VCaP (cell line): ENCODE measurements at regions not wholly inside any gene's neighbourhood (a gene's known extent, or its start where the extent isn't known, plus 50 kb on each side); places are given as distances from the start of the nearest gene placed in this dataset.

Experiments
- H3K27ac ChIP-seq: fragments of 450-650 bp; 2 replicates; pipeline ENCODE4 v1.5.1; 2017
- TF ChIP-seq, protein P1 (sequence below): fragments of 450-650 bp; conservative IDR thresholded peaks from 2 replicates; pipeline ENCODE4 v1.5.1; 2017; ENCODE audit warnings: mild to moderate bottlenecking, moderate library complexity

DNA sequence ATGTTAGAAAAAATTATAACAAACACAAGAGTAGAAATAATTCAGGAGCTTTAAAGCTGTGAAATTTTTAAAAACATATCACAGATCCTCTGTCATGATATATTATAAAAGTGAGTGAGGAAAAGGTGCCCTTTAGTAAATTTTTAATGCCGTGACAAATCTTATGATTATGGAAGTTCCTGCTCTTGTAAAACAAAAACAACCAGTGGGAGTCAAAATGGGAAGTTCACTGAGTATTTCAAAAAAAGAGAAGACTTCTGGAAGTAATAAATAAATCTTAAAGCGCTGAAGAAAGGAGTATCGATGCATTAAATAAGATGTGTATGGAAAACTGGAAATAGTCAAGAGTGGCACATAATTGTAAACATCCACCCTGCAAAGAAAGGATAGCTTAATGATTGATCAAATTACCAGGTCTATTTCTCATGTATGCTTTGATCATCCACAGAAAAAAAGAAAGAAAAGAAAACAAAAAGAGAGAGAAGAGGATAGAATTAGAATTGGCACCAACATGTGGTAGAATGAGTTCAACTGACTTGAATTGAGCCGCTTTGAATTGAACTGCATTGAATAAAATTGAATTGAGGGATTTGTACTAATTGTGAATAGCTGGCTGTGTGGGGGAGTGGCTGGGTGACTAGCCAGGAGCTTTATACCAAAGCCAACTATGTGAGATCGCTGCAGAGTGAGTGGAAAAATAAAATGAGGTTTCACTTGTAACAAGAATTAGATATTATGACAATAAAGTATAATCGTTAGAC lies 647.6 kb upstream of the SPRY2 start:
- TF ChIP-seq, protein P1, sequence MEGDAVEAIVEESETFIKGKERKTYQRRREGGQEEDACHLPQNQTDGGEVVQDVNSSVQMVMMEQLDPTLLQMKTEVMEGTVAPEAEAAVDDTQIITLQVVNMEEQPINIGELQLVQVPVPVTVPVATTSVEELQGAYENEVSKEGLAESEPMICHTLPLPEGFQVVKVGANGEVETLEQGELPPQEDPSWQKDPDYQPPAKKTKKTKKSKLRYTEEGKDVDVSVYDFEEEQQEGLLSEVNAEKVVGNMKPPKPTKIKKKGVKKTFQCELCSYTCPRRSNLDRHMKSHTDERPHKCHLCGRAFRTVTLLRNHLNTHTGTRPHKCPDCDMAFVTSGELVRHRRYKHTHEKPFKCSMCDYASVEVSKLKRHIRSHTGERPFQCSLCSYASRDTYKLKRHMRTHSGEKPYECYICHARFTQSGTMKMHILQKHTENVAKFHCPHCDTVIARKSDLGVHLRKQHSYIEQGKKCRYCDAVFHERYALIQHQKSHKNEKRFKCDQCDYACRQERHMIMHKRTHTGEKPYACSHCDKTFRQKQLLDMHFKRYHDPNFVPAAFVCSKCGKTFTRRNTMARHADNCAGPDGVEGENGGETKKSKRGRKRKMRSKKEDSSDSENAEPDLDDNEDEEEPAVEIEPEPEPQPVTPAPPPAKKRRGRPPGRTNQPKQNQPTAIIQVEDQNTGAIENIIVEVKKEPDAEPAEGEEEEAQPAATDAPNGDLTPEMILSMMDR: no peak

GRCh38 chr13:80979035-80979641 lies 638.2 kb upstream of the SPRY2 start:
- H3K27ac ChIP-seq: no peak overlapping the region
- TF ChIP-seq, protein P1: peak; percentile 97

More for the DNA sequence above, 647.6 kb upstream of the SPRY2 start:
- no peak overlapping the region for H3K27ac ChIP-seq

DNA sequence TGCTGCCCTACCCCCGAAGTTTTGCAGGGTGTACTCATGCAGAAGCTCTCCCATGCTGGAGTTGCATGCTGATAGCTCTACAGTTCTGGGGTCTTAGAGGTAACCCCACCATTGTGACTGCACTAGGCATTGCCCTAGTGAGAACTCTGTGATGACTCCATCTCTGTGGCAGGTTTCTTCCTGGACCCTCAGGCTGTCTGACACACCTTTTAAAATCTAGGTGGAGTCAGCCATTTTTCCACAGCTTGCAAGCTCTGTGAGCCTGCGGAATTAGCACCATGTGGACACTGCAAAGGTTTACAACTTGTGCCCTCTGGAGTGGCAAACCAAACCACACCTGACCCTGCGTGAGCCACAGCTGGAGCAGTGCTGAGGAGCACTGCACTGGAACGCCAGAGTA lies 636.2 kb upstream of the SPRY2 start:
- TF ChIP-seq, protein P1: no peak

DNA sequence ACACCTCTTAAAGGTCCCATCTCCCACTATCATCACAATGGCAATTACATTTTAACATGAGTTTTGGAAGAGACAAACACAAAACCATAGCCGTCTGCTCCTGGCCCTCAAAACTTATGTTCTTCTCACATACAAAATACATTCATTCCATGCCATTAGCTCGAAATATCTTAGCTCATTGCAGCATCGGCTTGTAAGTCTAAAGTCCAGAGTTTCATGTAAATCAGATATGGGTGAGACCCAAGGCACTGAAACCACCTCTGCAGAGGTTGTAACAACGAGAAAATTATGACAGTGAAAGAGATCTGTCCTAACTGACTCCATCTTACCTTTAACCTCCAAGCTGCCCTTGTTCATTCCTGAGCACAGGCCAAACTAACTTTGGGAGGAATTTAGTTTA lies 635.0 kb upstream of the SPRY2 start:
- H3K27ac ChIP-seq: no peak overlapping the region
- TF ChIP-seq, protein P1: no peak

More for the DNA sequence above, 636.2 kb upstream of the SPRY2 start:
- H3K27ac ChIP-seq: no peak overlapping the region

DNA sequence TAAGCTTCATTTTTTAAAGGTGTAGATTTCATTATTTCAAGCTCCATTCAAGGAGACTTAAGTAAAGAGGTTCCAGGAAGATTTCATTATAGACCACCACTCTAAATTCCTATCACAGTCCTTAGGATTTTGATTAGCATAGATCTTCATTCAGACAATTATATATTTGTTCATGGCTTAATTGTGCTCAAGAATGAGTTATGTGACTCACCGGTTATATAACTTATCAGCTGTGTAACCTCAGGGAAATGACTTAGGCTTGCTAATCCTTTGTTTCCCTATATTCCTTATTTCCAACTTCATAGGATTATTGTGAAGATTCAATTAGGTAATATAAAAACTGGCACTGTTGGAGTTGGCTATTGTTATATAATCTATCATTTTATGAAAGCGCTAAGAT lies 632.8 kb upstream of the SPRY2 start:
- TF ChIP-seq, protein P1: no peak
- H3K27ac ChIP-seq: no peak overlapping the region

DNA sequence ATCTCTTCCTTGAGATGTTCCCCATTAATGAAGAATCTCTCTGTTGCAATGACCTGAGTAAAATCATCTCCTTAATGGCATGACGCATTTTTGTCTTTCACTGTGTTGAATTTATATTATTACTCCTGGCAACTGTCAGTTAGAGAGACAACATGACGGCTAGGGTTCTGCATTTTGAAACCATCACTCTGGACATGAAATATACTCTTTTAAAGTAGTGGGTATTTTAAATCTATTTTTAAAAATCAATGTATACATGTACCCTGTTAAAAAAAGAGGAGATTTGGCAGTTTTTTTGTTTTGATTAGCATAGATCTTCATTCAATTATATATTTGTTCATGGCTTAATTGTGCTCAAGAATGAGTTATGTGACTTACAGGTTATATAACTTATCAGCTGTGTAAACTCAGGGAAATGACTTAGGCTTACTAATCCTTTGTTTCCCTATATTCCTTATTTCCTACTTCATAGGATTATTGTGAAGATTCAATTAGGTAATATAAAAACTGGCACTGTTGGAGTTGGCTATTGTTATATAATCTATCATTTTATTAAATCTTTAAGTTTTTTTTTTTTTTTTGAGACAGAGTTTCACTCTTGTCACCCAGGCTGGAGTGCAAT lies 632.0 kb upstream of the SPRY2 start:
- TF ChIP-seq, protein P1: no peak
- H3K27ac ChIP-seq: no peak overlapping the region

GRCh38 chr13:80965097-80965496 lies 624.2 kb upstream of the SPRY2 start:
- TF ChIP-seq, protein P1: no peak
- H3K27ac ChIP-seq: no peak overlapping the region
